ENCODE measurements at regions not wholly inside any gene's neighbourhood (a gene's known extent, or its start where the extent isn't known, plus 50 kb on each side); places are given as distances from the start of the nearest gene placed in this dataset.

- TF ChIP-seq RAD21 (IDR thresholded peaks at IDR 0.05; ENCODE audit: low read depth) (no peak), EP300 (IDR thresholded peaks at IDR 0.05; ENCODE audit: borderline replicate concordance) (no peak), YY1 (IDR thresholded peaks at IDR 0.05; ENCODE audit: low read depth) (no peak), CEBPB (IDR thresholded peaks at IDR 0.05) (no peak), TAF1 (IDR thresholded peaks at IDR 0.05; ENCODE audit: low read depth) (no peak), ZBTB7A (IDR thresholded peaks at IDR 0.05; ENCODE audit: low read depth) (no peak), CREB1 (IDR thresholded peaks at IDR 0.05; ENCODE audit: low read depth) (no peak), FOXM1 (IDR thresholded peaks at IDR 0.05; ENCODE audit: borderline replicate concordance, low read depth) (no peak), REST (IDR thresholded peaks at IDR 0.05; ENCODE audit: low read depth) (no peak), TEAD4 (IDR thresholded peaks at IDR 0.05) (no peak), USF1 (IDR thresholded peaks at IDR 0.05) (no peak), TCF12 (IDR thresholded peaks at IDR 0.05; ENCODE audit: low read depth) (no peak), EGR1 (IDR thresholded peaks at IDR 0.05) (no peak)
Measured at GRCh38 chr1:55313903-55314302, 98.7 kb upstream of the USP24 start.
